Umbilical cord (tissue), 1 donor: ENCODE measurements at regions not wholly inside any gene's neighbourhood (a gene's known extent, or its start where the extent isn't known, plus 50 kb on each side); places are given as distances from the start of the nearest gene placed in this dataset.
A peak's percentile ranks its signal among the peaks of the same experiment; 100 is the strongest.

ENCODE experiments used
- DNase-seq: peaks from one replicate; pipeline ENCODE4 v3.0.0-alpha.2; 2015; ENCODE audit warnings: low spot score

- DNase-seq: no peak
Measured at GRCh38 chr20:61115364-61116065, 136.5 kb upstream of the CDH4 start.

- DNase-seq: no peak
Measured at GRCh38 chr20:61117725-61118124, 134.3 kb upstream of the CDH4 start.

- DNase-seq: no peak
Measured at GRCh38 chr20:61118429-61119224, 133.4 kb upstream of the CDH4 start.

GRCh38 chr20:61119273-61119672, 132.8 kb upstream of the CDH4 start:
- no peak for DNase-seq

- DNase-seq: no peak
Measured at GRCh38 chr20:61119794-61120410, 132.2 kb upstream of the CDH4 start.

GRCh38 chr20:61120595-61121515, 131.2 kb upstream of the CDH4 start:
- peak; percentile 44 for DNase-seq

GRCh38 chr20:61121661-61122060, 130.4 kb upstream of the CDH4 start:
- no peak for DNase-seq

- no peak for DNase-seq
Measured at GRCh38 chr20:61123286-61123685, 128.8 kb upstream of the CDH4 start.

GRCh38 chr20:61123751-61124368, 128.2 kb upstream of the CDH4 start:
- no peak for DNase-seq

- DNase-seq: no peak
Measured at GRCh38 chr20:61125076-61125475, 127.0 kb upstream of the CDH4 start.

GRCh38 chr20:61125546-61126180, 126.4 kb upstream of the CDH4 start:
- peak; percentile 34 for DNase-seq

GRCh38 chr20:61126369-61127195, 125.5 kb upstream of the CDH4 start:
- DNase-seq: no peak

GRCh38 chr20:61127311-61128039, 124.6 kb upstream of the CDH4 start:
- DNase-seq: peak; percentile 31

- no peak for DNase-seq
Measured at GRCh38 chr20:61128701-61129269, 123.3 kb upstream of the CDH4 start.

- no peak for DNase-seq
Measured at GRCh38 chr20:61129311-61129710, 122.8 kb upstream of the CDH4 start.

GRCh38 chr20:61130156-61130555, 121.9 kb upstream of the CDH4 start:
- no peak for DNase-seq

GRCh38 chr20:61131944-61132343, 120.1 kb upstream of the CDH4 start:
- no peak for DNase-seq

GRCh38 chr20:61133611-61134010, 118.5 kb upstream of the CDH4 start:
- no peak for DNase-seq
